Transverse colon (tissue), 3 donors: ENCODE measurements at regions not wholly inside any gene's neighbourhood (a gene's known extent, or its start where the extent isn't known, plus 50 kb on each side); places are given as distances from the start of the nearest gene placed in this dataset.

Source experiments
- CTCF ChIP-seq, 5 experiments: fragments of 200-600 bp in 3 of 5; fragments of 450-650 bp in 2 of 5; sonication (generic) in 3 of 5; IDR thresholded peaks; 1 replicate in 2 of 5; 2 replicates in 3 of 5; pipeline ENCODE4 v1.5.1; 2016 to 2017; ENCODE audit warnings: antibody characterized with exemption in 5 of 5, inconsistent platforms in 3 of 5, mild to moderate bottlenecking in 2 of 5, moderate library complexity in 1 of 5
- EP300 ChIP-seq: sonication (generic); formaldehyde crosslinking; IDR thresholded peaks from one replicate; pipeline ENCODE4 v1.6.1; 2017; ENCODE audit warnings: antibody characterized with exemption, low read depth

GRCh38 chr6:126888727-126889725 lies 229.4 kb upstream of the RSPO3 start:
- TF ChIP-seq CTCF (IDR thresholded peaks at IDR 0.05): no peak
- no peak for TF ChIP-seq EP300
